Stimulated activated CD4-positive, alpha-beta T cell treated with anti-CD3 and anti-CD28 coated beads, Interleukin-4, amount 100 ng/mL, for 1 hour (primary cell): ENCODE measurements at regions not wholly inside any gene's neighbourhood (a gene's known extent, or its start where the extent isn't known, plus 50 kb on each side); places are given as distances from the start of the nearest gene placed in this dataset.

ENCODE experiments used
- DNase-seq: peaks from one replicate; pipeline ENCODE4 v3.0.0-alpha.2; 2020

DNA sequence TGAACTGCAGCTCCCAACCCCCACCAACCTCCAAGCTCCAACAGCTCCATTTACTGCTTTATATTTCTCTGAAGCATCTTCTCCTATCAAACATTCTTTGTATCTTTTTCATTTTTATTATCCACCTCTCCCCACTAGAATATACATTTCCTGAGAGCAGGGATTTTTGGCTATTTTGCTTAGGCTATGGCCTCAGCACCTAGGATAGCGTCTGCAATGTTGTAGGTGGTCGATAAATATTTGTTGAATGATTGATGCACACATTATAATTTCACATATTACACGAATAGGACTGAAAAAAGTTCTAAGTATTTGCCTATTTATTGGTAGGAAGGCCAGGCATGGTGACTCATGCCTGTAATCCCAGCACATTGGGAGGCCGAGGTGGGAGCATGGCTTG is 658.7 kb upstream of the DIPK2B start:
- no peak for DNase-seq

- DNase-seq = no peak
Measured at GRCh38 chrX:45852884-45853283, 652.2 kb upstream of the DIPK2B start.

DNA sequence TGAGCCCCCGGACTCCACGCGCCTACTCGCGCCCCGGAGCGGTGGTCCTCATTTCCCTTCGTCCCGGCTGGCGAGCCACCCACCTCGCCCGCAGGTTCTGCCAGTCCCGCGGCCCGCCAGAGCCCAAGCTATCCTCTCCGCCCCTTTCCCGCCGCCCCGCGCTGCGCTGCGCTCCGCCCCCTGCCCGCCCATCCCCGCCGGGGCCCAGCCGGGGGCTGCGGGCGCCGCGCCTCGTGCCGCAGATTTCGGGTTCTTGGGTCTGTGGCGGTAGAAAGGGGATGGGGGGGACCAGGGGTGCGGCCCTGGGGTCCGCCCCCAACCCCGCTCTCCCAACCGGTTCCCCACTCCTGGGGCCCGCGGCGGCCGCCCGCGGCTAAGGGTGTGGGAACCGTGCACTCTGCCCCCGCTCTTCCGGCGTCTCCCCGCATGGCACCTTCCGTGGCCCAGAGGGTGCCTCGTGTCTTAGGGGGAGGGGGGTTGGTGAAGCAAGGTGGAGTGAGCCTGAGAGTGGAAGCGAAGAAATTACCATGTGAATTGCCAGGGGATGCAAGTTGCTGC is 650.8 kb upstream of the DIPK2B start:
- DNase-seq = peak; percentile 68

GRCh38 chrX:45850775-45851433 is 650.2 kb upstream of the DIPK2B start:
- peak; percentile 36 for DNase-seq

DNA sequence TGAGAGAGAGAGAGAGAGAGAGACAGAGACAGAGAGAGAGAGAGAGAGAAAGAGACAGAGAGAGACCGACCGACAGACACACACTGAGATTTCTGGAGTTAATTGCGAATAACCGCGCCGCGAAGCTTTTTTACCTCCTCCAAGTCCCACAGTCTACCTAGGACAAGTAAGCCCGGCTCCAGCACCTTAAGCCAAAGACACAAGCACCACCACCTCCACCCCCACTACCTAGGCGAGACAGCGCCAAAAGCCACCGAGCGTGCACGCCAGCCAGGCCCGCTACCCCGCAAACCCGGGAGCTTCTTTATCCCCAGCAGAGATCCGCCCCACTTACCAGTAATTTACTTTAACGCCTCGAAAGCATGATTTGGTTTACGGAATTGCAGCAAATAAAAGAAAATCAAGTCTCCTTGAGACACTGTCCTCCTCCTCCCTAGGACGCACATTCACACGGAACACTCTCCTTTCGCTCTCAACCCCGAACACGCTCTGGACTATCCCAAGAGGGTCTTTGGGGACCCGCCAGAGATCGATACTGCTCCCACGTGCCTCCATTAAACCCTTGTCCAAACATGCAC is 649.6 kb upstream of the DIPK2B start:
- peak; percentile 31 for DNase-seq

DNA sequence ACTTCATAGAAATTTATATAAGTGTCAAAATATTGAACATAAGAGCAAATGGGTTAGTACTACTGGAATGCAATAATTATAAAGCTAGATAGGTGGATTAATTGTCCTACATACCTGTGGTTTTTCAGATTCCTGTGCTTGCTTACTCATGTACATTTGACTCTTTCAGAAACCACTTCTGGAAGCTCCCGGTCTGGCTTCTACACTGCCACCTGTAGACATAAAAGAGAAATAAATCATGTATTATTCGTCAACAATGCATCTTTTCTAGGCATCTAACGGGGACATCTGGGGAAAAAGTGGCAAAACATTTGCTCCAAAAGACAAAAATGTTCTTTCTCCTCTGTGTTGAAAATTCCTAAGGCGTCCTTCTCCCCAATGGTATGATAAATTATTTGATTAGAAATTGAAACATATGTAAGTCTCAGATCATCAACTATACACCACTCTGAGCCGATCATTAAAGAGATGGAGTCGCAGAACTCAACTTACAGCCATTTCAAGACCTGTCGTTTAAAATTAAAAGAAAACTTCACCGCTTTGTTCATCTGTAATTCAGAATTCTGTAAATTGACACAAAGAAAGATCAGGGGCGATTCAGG is 648.7 kb upstream of the DIPK2B start:
- no peak for DNase-seq

DNA sequence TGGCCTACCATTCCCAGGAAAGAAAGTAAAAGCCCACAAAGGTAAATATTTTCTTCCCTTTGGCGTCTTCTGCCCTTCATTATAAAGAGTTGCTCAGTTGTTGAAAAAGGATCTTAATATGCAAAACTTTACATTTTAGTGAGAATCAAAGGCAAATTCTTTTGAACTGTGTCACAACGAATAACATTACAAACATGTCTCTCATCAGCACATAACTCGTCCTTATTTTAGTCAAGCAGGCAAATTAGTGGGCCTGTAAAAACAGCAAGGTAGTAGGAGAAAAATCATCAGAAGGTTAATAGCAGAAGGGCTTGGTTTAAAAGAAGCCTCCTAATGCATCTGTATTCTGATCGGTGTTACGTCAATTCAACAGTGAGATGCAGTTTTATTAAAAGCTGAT is 647.3 kb upstream of the DIPK2B start:
- no peak for DNase-seq

- no peak for DNase-seq
Measured at GRCh38 chrX:45846328-45846727, 645.7 kb upstream of the DIPK2B start.

GRCh38 chrX:45845142-45845541 is 644.5 kb upstream of the DIPK2B start:
- DNase-seq = no peak

DNA sequence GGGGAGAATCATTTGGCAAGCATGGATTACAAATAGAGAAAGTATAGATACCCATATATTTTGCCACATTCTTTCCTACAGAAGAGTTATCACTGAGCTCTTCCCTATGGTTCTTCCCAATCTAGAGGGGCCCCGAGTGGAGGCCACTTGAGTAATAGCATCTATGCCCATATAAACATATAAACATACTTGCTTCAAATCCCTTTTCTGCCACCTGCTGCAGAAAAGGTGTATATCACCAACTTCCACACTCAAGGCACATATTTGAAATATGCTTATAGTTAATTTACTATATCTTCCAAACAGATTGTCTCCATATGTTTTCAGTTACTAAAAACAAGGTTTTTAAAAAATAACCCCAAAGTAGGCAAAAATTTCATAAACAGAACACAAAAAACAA is 642.8 kb upstream of the DIPK2B start:
- DNase-seq = no peak

DNA sequence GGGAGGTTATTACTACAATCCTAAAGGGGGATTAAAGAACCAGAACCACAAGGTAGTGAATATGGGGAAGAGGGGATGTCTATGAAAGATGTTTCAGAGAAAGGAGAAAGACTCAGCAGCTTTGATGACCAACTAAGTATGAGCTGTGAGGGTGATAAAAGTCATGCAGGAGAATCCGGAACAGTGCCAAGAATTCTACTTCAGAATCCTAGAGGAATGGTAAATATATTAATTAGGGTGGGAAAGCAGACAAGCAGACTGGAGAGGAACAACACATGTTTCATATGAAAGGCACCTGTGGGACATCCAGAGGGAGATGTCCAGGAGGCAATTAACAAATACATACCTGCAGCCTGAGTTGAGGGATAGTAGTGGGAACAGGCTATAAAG is 642.2 kb upstream of the DIPK2B start:
- DNase-seq = no peak

GRCh38 chrX:45842207-45842925 is 641.7 kb upstream of the DIPK2B start:
- no peak for DNase-seq

DNA sequence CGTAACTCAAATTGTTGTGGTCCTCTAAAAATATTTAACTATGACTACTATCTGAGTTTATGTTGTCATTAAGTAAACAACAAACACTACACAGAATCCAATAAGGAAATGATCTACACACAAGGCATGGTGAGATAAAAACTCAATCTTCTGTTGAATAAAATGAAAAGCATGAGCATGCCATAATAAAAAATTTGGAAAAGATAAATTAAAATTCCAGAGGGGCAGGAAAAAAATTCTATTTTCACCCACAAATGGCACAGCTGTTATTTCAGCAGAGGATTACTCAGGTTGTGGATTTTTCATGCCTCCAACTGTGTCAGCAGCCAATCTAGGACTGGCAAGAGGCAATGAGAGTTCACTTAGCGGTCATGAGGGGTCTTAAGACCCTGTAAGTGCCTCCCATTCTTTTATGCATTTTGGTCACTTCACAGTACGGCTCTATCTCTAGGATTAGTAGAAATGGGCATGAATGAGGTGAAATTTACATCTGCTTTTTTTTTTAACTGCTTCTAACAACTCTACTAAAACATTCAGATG is 639.8 kb upstream of the DIPK2B start:
- DNase-seq = no peak

- DNase-seq = no peak
Measured at GRCh38 chrX:45830343-45830742, 629.7 kb upstream of the DIPK2B start.

DNA sequence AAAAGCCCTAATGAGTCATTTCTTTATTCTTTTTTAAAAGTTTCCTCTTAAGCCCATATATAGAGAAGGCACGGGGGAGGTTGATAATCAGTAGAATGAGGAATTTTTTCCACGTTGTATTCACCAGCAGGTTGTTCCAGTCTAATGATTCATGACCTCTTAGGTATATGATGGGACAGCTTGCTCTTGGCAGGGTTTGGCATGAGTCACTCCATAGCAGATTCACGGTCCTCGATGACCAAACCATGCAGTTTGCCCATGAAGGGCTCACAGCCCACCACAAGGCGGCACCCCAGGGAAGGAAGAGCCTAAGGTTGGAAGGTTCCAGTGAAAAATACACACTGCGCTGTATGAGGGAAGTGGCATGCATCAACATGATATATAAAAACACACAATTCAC is 623.8 kb upstream of the DIPK2B start:
- DNase-seq = peak; percentile 52

GRCh38 chrX:45823536-45823935 is 622.9 kb upstream of the DIPK2B start:
- DNase-seq = no peak

DNA sequence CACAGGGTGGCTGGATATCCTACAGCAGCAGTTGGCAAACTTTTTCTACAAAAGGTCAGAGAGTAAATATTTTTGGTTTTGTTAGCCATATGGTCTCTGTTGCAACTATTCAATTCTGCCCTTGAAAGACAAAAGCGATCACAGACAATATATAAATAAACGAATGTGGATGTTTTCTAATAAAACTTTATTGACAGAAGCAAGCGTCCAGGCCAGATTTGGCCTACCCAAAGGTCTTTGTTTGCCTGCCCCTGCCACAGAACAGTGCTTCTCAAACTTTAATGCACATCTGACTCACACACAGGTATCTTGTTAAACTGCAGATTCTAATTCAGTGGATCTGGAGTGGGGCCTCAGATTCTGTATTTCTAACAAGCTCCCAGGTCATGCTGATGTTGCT is 621.4 kb upstream of the DIPK2B start:
- DNase-seq = no peak

DNA sequence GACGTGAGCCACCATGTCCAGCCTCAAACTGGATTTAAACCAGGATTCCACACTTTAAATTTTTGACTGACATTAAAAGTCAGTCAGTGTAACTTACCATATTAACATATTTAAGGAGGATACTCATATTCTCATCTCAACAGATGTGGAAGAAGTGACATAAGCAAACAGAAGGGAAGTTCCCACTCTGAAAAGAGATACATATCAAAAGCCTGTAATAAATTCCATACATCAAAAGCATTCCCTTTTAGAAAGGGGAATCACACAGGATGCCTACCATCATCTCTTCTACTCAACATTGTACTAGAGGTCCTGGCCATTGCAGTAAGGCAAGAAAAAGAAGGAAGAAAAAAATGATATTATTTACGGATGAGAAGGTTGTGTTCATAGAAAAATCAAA is 618.2 kb upstream of the DIPK2B start:
- no peak for DNase-seq

DNA sequence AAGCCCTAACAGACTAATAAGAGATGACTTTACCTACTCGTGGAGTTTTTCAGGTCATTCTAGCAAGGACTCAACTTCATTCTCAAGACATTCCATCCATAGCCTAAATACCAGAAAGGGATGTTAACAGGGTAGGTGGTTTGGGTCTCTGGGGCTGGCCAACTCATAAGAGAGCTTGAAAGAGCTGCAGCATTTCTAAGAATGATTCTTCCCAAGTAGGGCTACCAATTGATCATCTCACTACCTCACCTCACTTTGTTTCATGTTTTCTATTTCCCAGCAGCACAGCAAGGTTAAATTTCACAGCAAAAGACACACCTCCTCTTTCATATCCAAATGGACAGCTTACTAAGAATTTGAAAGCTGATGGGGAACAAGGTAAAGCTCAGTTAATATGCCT is 614.8 kb upstream of the DIPK2B start:
- no peak for DNase-seq

DNA sequence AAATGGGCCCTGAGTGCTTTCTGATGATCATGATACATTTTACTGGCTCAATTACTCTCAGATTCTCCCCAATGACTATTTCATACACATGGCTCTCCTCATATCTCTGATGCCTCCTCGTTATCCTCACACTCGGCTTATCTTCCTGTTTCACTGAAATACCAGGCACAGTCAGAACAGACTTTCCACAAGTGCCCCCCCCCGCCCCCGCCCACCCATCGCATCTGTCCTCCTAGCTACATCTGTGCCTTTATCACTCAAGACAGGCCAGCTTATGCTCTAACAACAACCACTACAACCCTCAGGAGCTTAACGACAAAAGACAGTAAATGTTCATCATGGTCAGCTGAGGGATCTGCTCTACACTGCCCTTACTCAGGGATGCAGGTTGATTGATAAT is 610.6 kb upstream of the DIPK2B start:
- DNase-seq = no peak

- DNase-seq = no peak
Measured at GRCh38 chrX:45807572-45808425, 607.1 kb upstream of the DIPK2B start.

DNA sequence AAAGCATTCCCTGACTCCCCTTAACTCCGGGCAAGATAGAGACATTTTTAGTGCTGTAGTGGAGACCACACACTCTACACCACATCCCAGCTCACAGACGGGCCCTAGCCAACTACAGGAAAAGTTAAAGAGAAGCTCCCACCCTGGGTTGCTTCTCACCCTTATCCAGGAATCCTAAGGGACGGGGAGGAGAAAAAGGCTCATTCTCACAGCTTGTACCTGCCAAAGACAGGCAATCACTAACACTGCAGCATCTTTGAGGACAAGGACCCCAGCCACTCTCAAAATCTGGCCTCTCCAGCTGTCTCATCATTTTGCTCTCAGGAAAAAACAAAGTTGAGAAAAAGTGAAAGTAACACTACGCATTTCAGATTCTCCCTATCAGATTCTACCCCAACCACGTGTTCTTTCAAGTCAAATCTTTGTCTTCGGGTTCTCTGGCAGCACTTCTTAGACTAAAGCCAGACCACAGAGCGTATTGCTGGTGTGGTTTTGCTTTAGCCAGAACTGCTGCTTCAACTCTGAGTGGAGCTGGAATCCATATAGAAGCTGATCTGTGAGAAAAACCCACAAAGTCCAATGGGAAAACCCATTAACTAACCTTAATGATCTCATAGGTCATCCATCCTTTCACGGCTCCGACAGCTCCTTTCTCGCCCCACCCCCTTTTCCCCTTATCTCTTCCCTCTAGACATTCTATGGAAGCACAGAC is 605.9 kb upstream of the DIPK2B start:
- no peak for DNase-seq
